ACC112 (cell line): ENCODE measurements at regions not wholly inside any gene's neighbourhood (a gene's known extent, or its start where the extent isn't known, plus 50 kb on each side); places are given as distances from the start of the nearest gene placed in this dataset.
"Not testable (repeated sequence)": the region's sequence is repeated elsewhere in the genome, so short reads cannot be mapped to it uniquely, and the experiment has no call there.

Experiments used
- H2AFZ ChIP-seq: fragments of 200-600 bp; sonication (generic); one replicate; pipeline ENCODE4 v1.6.0; 2017; ENCODE audit warnings: antibody characterized with exemption, low read length; ENCODE audit not compliant: unreplicated experiment
- H3K27ac ChIP-seq: fragments of 200-600 bp; sonication (generic); 2 replicates; pipeline ENCODE4 v1.5.1; 2014; ENCODE audit warnings: low read depth, mild to moderate bottlenecking, antibody characterized with exemption, low read length, moderate library complexity
- H3K27me3 ChIP-seq: fragments of 200-600 bp; sonication (generic); 2 replicates; pipeline ENCODE4 v1.6.1; 2014; ENCODE audit warnings: mild to moderate bottlenecking, antibody characterized with exemption, low read length, moderate library complexity, mixed read lengths; ENCODE audit not compliant: insufficient read depth
- H3K36me3 ChIP-seq: fragments of 200-600 bp; sonication (generic); 2 replicates; pipeline ENCODE4 v1.6.1; 2016; ENCODE audit warnings: mild to moderate bottlenecking, antibody characterized with exemption, low read length, moderate library complexity, mixed read lengths; ENCODE audit not compliant: insufficient read depth
- H3K4me1 ChIP-seq: fragments of 200-600 bp; sonication (generic); one replicate; pipeline ENCODE4 v1.6.1; 2016; ENCODE audit warnings: low read length, mixed read lengths; ENCODE audit not compliant: insufficient read depth, unreplicated experiment, control insufficient read depth
- H3K4me3 ChIP-seq: fragments of 200-600 bp; sonication (generic); 2 replicates; pipeline ENCODE4 v1.5.1; 2014; ENCODE audit warnings: mild to moderate bottlenecking, low read depth, low read length
- H3K79me2 ChIP-seq: fragments of 200-600 bp; sonication (generic); one replicate; pipeline ENCODE4 v1.6.0; 2016; ENCODE audit warnings: low read length; ENCODE audit not compliant: control insufficient read depth, unreplicated experiment, insufficient read depth

DNA sequence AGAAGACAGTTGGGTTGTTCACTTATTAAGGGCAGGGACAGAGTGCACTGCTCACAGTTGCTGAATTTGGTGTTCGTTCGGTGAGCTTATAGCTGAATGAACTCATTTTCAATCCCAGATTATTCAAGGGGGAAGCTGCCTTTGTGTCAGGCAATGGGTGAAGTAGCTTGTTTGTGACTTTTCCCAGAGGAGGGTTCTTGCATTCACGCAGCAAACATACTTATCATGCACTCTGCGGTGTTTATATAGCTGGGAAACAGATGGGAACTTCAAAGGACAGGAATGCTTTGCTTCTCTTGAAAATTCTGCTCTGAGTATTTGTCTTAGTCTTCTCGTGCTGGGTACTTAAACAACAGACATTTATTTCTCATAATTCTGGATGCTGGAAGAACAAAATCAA is 64.7 kb upstream of the ABCA1 start:
- Histone ChIP-seq H2AFZ (no peak overlapping the region), H3K79me2 (no peaks in the 10 kb centered on the region), H3K4me3 (no peak overlapping the region), H3K4me1 (peaks cover 31% of the 10 kb centered on the region), H3K27ac (peak overlapping the region; percentile 18; the same call in 1 of the 2 replicates), H3K36me3 (no peaks in the 10 kb centered on the region), H3K27me3 (no peaks in the 10 kb centered on the region)

DNA sequence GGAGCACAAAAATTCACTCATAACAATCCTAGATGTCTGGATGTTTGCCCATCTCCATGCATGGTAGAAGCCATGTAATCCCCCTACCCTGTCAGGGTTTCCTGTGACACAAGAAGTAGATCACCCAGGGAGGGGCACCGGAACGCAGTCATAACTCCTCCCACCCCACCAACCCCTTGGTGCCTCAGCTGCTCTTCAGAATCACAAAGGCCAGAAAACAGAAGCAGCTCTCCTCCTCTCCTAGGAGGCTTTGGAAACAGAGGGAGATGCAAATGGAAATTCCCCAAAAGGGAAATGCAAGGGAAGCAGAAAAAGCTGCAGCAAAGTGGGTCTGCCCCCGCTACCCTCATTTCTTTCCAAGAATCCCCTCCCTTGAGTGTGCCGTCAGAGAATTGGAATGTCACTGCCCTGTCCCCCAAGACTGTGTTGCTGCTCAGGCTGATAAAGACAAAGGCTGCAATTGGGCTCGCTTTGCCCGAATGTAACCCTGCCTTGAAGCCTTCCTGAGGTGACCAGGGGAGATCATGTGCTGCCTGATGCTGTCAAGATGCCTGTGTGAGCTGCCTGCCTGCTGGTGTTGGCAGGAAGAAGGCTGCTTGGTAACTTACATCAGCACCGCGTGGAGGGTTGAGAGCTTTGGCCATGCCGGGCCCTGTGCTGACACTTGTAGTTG is 65.5 kb upstream of the ABCA1 start:
- 0 out of 2 replicates have a peak overlapping the region, but pooled peaks have one; percentile 6 for H3K4me3 ChIP-seq
- H2AFZ ChIP-seq, result peak overlapping the region; percentile 37
- no peaks in the 10 kb centered on the region for H3K27me3 ChIP-seq
- peaks cover 31% of the 10 kb centered on the region for H3K4me1 ChIP-seq
- H3K27ac ChIP-seq, result peak overlapping the region; percentile 18; the same call in 1 of the 2 replicates
- no peaks in the 10 kb centered on the region for H3K36me3 ChIP-seq
- no peaks in the 10 kb centered on the region for H3K79me2 ChIP-seq

DNA sequence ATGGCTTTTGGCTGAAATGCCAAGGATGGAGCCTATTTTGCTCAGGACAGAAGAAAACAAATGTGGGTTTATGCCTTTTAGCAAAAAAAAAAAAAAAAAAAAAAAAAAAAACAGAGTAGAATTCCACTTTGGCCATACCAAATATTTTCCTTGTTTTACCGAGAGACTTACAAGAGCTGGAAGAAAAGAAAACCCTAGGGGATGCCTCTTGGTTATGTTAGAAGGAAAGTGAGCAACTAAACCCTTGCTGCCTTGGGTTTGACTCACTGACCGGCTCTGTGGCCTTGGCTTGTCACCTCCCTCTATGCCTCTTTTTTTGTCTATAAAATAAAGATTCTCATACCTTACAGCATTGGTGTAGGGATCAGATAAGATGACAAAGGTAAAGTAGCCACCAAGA is 69.6 kb upstream of the ABCA1 start:
- no peaks in the 10 kb centered on the region for H3K79me2 ChIP-seq
- H3K4me3 ChIP-seq, result no peak overlapping the region
- peaks cover 16% of the 10 kb centered on the region for H3K4me1 ChIP-seq
- no peak overlapping the region for H2AFZ ChIP-seq
- H3K36me3 ChIP-seq, result no peaks in the 10 kb centered on the region
- H3K27ac ChIP-seq, result no peak overlapping the region
- no peaks in the 10 kb centered on the region for H3K27me3 ChIP-seq

DNA sequence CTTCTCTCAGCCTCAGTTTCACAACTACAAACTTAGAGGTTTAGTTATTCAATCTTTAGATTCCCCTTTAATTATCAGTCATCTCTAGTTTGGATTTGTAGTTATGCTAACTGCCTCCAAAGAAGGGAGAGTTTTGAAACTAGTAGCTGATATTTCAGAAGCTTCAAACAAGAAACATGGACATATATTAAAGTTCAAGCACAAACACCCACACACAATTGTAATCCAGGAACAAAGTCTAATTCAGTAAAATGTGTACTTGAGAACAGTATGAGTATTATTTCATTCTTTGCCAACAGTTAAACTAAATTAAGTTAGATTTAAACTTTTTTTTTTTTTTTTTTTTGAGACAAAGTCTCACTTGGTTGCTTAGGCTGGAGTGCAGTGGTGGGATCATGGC is 71.2 kb upstream of the ABCA1 start:
- Histone ChIP-seq H3K4me3 (no peak overlapping the region), H3K4me1 (no peaks in the 10 kb centered on the region), H3K79me2 (no peaks in the 10 kb centered on the region), H3K27ac (no peak overlapping the region), H3K36me3 (no peaks in the 10 kb centered on the region), H2AFZ (no peak overlapping the region), H3K27me3 (no peaks in the 10 kb centered on the region)

DNA sequence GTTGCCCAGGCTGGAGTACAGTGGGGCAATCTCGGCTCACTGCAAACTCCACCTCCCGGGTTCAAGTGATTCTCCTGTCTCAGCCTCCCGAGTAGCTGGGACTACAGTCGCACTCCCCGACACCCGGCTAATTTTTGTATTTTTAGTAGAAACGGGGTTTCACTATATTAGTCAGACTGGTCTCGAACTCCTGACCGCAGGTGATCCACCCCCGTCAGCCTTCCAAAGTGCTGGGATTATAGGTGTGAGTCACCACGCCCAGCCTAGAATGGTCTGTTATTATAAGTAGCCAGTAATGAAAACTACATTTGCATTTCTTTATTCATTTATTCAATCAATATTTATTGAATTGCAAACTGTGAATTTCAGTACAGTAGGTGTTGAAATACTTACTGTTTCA is 72.6 kb upstream of the ABCA1 start:
- H3K4me1 ChIP-seq, H3K79me2 ChIP-seq, H3K36me3 ChIP-seq, H3K27ac ChIP-seq, H3K27me3 ChIP-seq, H3K4me3 ChIP-seq, H2AFZ ChIP-seq: not testable (repeated sequence)

DNA sequence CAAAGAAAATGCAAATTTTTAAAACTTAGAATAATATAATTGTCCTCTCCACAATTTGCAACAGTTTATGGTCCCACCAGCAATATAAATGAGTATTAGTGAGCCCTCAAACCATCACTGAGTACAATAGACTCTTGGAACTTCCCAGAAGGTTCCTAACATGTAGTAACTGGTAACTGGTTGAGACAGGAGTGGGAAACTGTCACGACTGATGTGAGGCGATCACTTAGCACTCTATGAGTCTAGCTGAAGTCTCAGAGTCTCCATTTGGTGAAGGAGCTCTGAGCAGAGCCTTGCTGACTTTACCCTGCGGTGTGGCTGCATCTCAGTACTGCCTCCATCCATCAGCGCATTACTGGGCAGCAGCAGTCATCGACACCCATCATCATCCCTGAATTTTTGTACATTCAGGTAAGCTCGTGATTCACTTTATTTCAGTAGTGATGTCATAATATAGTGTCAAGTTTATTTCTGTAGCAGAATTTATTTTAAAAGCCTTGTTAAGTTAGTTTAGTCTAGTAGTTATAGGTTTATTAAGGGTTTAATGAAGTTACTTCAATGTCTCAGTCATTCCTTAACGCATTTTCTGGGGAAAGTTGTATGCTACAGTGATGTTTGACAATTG is 76.6 kb upstream of the ABCA1 start:
- Histone ChIP-seq H3K4me1 (peaks cover 15% of the 10 kb centered on the region), H3K4me3 (no peak overlapping the region), H3K36me3 (no peaks in the 10 kb centered on the region), H3K79me2 (no peaks in the 10 kb centered on the region), H2AFZ (no peak overlapping the region), H3K27ac (no peak overlapping the region), H3K27me3 (no peaks in the 10 kb centered on the region)

DNA sequence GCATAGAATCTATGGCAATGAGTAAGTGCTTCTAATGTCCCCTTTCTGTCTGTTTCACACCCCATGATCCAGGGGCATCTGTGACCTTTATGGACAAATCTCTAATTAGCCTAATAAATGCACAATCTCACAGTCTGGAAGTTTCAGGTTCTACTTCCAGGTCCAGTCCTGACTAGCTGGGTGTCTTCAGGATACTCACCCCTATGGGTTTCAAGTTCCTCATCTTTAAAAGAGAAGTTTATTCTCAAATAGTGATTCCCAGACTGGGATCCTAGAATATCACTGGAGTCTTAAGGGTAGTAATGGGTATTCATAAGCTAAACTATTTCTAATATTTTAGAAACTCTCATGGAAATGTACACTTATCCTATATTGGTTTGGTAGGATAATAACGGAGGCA is 77.2 kb upstream of the ABCA1 start:
- no peak overlapping the region for H3K27ac ChIP-seq
- peaks cover 15% of the 10 kb centered on the region for H3K4me1 ChIP-seq

DNA sequence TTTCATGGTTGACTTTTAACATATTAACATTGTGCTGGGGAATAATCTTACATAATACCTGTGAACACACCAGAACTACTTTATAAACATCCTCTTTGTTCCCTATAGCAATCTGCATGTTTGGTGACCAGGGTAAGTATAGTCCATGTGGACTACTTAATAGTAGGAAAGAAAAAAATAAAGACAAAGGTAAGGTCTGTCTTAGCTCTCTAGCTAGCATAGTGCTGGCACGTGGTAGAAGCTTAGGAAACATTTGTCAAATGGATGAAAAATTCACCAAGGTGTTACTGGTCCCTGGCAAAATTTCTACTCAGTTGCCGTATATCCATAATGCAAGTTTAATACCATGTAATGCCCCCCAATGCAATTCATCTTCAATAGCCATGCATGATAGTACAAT is 78.6 kb upstream of the ABCA1 start:
- H3K4me1 ChIP-seq, result peaks cover 15% of the 10 kb centered on the region
- H3K36me3 ChIP-seq, result no peaks in the 10 kb centered on the region
- peak overlapping the region; percentile 86 for H3K27ac ChIP-seq
- H3K79me2 ChIP-seq, result no peaks in the 10 kb centered on the region
- H3K27me3 ChIP-seq, result no peaks in the 10 kb centered on the region
- H2AFZ ChIP-seq, result no peak overlapping the region
- no peak overlapping the region for H3K4me3 ChIP-seq

More for the DNA sequence above, 77.2 kb upstream of the ABCA1 start:
- Histone ChIP-seq H3K36me3 (no peaks in the 10 kb centered on the region), H3K4me3 (no peak overlapping the region), H2AFZ (no peak overlapping the region), H3K27me3 (no peaks in the 10 kb centered on the region), H3K79me2 (no peaks in the 10 kb centered on the region)

DNA sequence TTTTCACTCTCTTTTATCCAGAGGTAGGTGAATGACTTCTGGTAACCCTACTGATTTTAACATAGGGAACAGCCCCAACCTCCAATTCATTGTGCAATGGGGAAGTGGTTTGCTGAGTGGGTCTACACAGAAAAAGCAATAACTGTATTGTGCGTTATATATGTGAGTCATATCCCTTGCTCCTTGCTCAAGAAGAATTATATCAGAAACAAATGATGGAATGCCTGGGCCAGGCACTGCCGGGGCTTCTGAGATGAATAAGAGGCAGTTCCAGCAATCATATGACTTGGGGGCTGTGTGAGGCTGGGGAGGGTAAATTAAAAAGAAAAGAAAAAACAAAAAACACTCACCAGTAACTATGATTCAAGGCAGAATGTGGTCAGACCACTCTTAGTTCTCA is 79.2 kb upstream of the ABCA1 start:
- H3K4me3 ChIP-seq, result peak overlapping the region; percentile 51
- H3K27ac ChIP-seq, result peak overlapping the region; percentile 86
- no peaks in the 10 kb centered on the region for H3K36me3 ChIP-seq
- no peaks in the 10 kb centered on the region for H3K27me3 ChIP-seq
- no peaks in the 10 kb centered on the region for H3K79me2 ChIP-seq
- H3K4me1 ChIP-seq, result peaks cover 15% of the 10 kb centered on the region
- peak overlapping the region; percentile 86 for H2AFZ ChIP-seq

DNA sequence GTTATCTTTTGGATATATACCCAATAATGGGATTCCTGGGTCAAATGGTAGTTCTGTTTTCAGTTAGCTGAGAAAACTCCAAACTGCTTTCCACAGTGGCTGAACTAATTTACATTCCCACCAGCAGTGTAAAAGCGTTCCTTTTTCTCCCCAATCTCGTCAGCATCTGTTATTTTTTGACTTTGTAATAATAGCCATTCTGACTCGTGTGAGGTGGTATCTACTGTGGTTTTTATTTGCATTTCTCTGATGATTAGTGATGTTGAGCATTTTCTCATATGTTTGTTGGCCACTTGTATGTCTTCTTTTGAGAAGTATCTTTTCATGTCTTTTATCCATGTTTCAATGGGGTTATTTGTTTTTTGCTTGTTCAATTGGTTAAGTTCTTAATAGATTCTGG is 82.1 kb upstream of the ABCA1 start:
- not testable (repeated sequence) for H3K27ac ChIP-seq, H2AFZ ChIP-seq, H3K36me3 ChIP-seq, H3K79me2 ChIP-seq, H3K27me3 ChIP-seq, H3K4me3 ChIP-seq
- H3K4me1 ChIP-seq, result peaks cover 15% of the 10 kb centered on the region

DNA sequence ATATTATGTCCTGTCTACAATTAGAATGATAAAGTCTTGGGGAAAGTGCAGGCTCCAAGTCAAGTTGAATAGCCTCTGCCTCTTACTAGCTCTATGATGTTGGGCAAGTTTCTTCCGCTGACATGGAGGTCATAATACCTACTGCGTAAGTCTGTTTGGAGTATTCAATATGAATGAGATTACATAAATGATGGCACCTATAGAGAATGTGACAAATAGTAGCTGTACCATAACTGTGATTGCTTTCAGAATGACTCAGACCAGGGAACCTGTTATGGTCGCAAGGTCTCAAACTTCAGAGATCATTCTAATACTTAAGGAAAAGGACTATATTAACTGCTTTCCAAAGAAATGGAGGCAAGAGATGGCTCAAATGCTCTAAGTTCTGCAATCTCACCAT is 94.0 kb upstream of the ABCA1 start:
- no peaks in the 10 kb centered on the region for H3K27me3 ChIP-seq
- no peaks in the 10 kb centered on the region for H3K36me3 ChIP-seq
- H3K4me1 ChIP-seq, result peaks cover 2% of the 10 kb centered on the region
- no peaks in the 10 kb centered on the region for H3K79me2 ChIP-seq
- no peak overlapping the region for H3K4me3 ChIP-seq
- H3K27ac ChIP-seq, result no peak overlapping the region
- H2AFZ ChIP-seq, result no peak overlapping the region
